ENCODE measurements at regions not wholly inside any gene's neighbourhood (a gene's known extent, or its start where the extent isn't known, plus 50 kb on each side); places are given as distances from the start of the nearest gene placed in this dataset.

DNA sequence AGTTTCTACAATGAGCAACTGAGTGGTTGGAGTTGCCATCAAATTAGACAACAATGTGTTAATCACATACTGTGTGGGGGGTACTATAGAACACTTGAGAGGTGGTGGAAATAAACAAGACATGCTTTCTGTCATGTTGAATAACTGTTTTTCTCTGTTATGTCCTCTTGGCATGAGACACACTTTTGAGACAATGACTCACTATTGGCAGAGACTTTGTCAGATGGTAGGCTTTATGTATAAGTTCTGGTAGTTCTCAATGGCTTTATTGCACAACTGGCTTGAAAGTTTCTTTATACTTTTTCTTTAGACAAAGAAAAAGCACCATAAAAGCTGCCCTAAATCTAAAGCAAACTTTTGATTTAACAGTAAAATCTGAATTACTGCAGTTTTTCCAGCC, 578.7 kb downstream of the ADCYAP1 start:
- H3K18ac ChIP-seq (ENCODE audit: low read depth in 1 of 2, low read length in 2 of 2) = no peak overlapping the region
- H3K4me3 ChIP-seq (ENCODE audit: insufficient read depth in 1 of 2, low read depth in 1 of 2, low read length in 2 of 2) = no peak overlapping the region
- H2BK12ac ChIP-seq (ENCODE audit: low read length in 2 of 2) = no peak overlapping the region
- H4K91ac ChIP-seq (ENCODE audit: low read length) = no peak overlapping the region
- no peaks in the 10 kb centered on the region for H3K4me1 ChIP-seq (ENCODE audit: control insufficient read depth, insufficient read depth, low read depth, low read length)
- no peaks in the 10 kb centered on the region for H3K36me3 ChIP-seq (ENCODE audit: control insufficient read depth in 1 of 2, insufficient read depth in 2 of 2, low read depth in 1 of 2, low read length in 2 of 2)
- no peak overlapping the region for H3K4ac ChIP-seq (ENCODE audit: low read depth in 1 of 2, low read length in 2 of 2)
- H2BK5ac ChIP-seq (ENCODE audit: low read depth, low read length, poor library complexity, severe bottlenecking) = no peak overlapping the region
- no peaks in the 10 kb centered on the region for H3K27me3 ChIP-seq (ENCODE audit: control insufficient read depth in 1 of 2, insufficient read depth in 1 of 2, low read length in 2 of 2)
- H3K9me3 ChIP-seq (ENCODE audit: control insufficient read depth, low read length) = no peaks in the 10 kb centered on the region
- no peak overlapping the region for H4K8ac ChIP-seq (ENCODE audit: low read length)
- no peaks in the 10 kb centered on the region for H3K79me1 ChIP-seq (replicated peaks; ENCODE audit: low read length, poor library complexity, severe bottlenecking)
- H2AK5ac ChIP-seq (ENCODE audit: low read length, severe bottlenecking) = no peak overlapping the region
- no peak overlapping the region for H3K14ac ChIP-seq (ENCODE audit: low read length in 2 of 2)
- no peak overlapping the region for H2BK15ac ChIP-seq (ENCODE audit: low read depth, poor library complexity, severe bottlenecking)
- no peak overlapping the region for H2BK120ac ChIP-seq (ENCODE audit: low read depth, low read length)
- no peak for DNase-seq
- H3K4me2 ChIP-seq (ENCODE audit: low read length, poor library complexity, severe bottlenecking) = no peak overlapping the region
- no peak overlapping the region for H2AFZ ChIP-seq (ENCODE audit: low read depth, low read length)
- no peak overlapping the region for H3K23ac ChIP-seq (ENCODE audit: low read length in 2 of 2)
- no peak overlapping the region for H3K27ac ChIP-seq (ENCODE audit: low read length, poor library complexity, severe bottlenecking)
- no peak overlapping the region for H3K9ac ChIP-seq (ENCODE audit: low read length)

DNA sequence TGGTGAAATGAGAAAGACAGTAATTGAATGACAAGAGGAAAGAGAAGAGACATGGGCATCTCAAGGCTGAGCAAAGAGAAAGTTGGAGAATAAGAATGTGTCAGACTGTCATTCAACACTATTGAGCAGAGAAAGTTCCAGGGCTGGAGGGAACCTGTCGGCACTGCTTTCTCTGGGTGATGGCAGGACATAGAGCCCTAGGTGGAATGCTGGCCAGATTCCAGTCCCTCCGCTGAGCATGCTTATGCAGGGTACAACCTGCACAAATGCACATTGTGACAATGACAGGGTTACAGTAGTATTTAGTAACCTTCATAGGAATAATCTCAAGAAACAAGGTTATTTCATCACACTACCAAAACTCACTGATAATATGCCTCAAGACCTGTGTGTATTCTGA, 582.8 kb downstream of the ADCYAP1 start:
- Histone ChIP-seq H3K4me1 (ENCODE audit: control insufficient read depth, insufficient read depth, low read depth, low read length) (no peaks in the 10 kb centered on the region), H3K23ac (ENCODE audit: low read length in 2 of 2) (no peak overlapping the region), H2BK120ac (ENCODE audit: low read depth, low read length) (no peak overlapping the region), H2BK5ac (ENCODE audit: low read depth, low read length, poor library complexity, severe bottlenecking) (no peak overlapping the region), H3K9ac (ENCODE audit: low read length) (no peak overlapping the region), H3K4me3 (ENCODE audit: insufficient read depth in 1 of 2, low read depth in 1 of 2, low read length in 2 of 2) (no peak overlapping the region), H3K27me3 (ENCODE audit: control insufficient read depth in 1 of 2, insufficient read depth in 1 of 2, low read length in 2 of 2) (no peaks in the 10 kb centered on the region), H4K91ac (ENCODE audit: low read length) (no peak overlapping the region), H2AK5ac (ENCODE audit: low read length, severe bottlenecking) (no peak overlapping the region), H3K18ac (ENCODE audit: low read depth in 1 of 2, low read length in 2 of 2) (no peak overlapping the region), H2BK15ac (ENCODE audit: low read depth, poor library complexity, severe bottlenecking) (no peak overlapping the region), H4K8ac (ENCODE audit: low read length) (no peak overlapping the region), H3K27ac (ENCODE audit: low read length, poor library complexity, severe bottlenecking) (no peak overlapping the region), H3K36me3 (ENCODE audit: control insufficient read depth in 1 of 2, insufficient read depth in 2 of 2, low read depth in 1 of 2, low read length in 2 of 2) (no peaks in the 10 kb centered on the region), H3K9me3 (ENCODE audit: control insufficient read depth, low read length) (no peaks in the 10 kb centered on the region), H3K14ac (ENCODE audit: low read length in 2 of 2) (no peak overlapping the region), H2BK12ac (ENCODE audit: low read length in 2 of 2) (no peak overlapping the region), H2AFZ (ENCODE audit: low read depth, low read length) (no peak overlapping the region), H3K79me1 (replicated peaks; ENCODE audit: low read length, poor library complexity, severe bottlenecking) (no peaks in the 10 kb centered on the region), H3K4me2 (ENCODE audit: low read length, poor library complexity, severe bottlenecking) (no peak overlapping the region), H3K4ac (ENCODE audit: low read depth in 1 of 2, low read length in 2 of 2) (no peak overlapping the region)
- DNase-seq = no peak
- 77% methylated on average over 2 of the region's 2 CpGs for WGBS

DNA sequence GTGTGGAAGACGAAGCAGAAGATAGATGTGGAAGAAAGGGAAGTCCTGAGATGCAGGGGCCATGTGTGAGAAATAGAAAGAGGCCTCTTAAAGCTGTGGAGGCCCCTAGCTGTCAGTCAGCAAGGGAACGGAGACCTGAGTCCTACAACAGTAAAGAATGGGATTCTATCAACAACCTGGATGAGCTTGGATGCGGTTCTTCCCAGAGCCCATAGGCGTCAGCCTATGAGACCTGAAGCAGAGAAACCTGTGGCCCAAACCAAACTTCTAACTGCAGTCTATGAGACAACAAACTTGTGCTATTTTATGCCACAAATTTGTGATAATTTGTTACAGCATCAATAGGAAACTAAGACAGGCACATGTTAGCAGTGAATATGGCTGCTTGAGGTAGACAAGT, 583.7 kb downstream of the ADCYAP1 start:
- Histone ChIP-seq H3K14ac (ENCODE audit: low read length in 2 of 2) (no peak overlapping the region), H3K27me3 (ENCODE audit: control insufficient read depth in 1 of 2, insufficient read depth in 1 of 2, low read length in 2 of 2) (no peaks in the 10 kb centered on the region), H3K9me3 (ENCODE audit: control insufficient read depth, low read length) (no peaks in the 10 kb centered on the region), H2BK15ac (ENCODE audit: low read depth, poor library complexity, severe bottlenecking) (no peak overlapping the region), H3K36me3 (ENCODE audit: control insufficient read depth in 1 of 2, insufficient read depth in 2 of 2, low read depth in 1 of 2, low read length in 2 of 2) (no peaks in the 10 kb centered on the region), H3K27ac (ENCODE audit: low read length, poor library complexity, severe bottlenecking) (no peak overlapping the region), H2AFZ (ENCODE audit: low read depth, low read length) (no peak overlapping the region), H3K4me3 (ENCODE audit: insufficient read depth in 1 of 2, low read depth in 1 of 2, low read length in 2 of 2) (no peak overlapping the region), H3K4me2 (ENCODE audit: low read length, poor library complexity, severe bottlenecking) (no peak overlapping the region), H2BK120ac (ENCODE audit: low read depth, low read length) (no peak overlapping the region), H2BK12ac (ENCODE audit: low read length in 2 of 2) (no peak overlapping the region), H4K91ac (ENCODE audit: low read length) (no peak overlapping the region), H2BK5ac (ENCODE audit: low read depth, low read length, poor library complexity, severe bottlenecking) (no peak overlapping the region), H4K8ac (ENCODE audit: low read length) (no peak overlapping the region), H3K4me1 (ENCODE audit: control insufficient read depth, insufficient read depth, low read depth, low read length) (no peaks in the 10 kb centered on the region), H2AK5ac (ENCODE audit: low read length, severe bottlenecking) (no peak overlapping the region), H3K18ac (ENCODE audit: low read depth in 1 of 2, low read length in 2 of 2) (no peak overlapping the region), H3K23ac (ENCODE audit: low read length in 2 of 2) (no peak overlapping the region), H3K4ac (ENCODE audit: low read depth in 1 of 2, low read length in 2 of 2) (no peak overlapping the region), H3K79me1 (replicated peaks; ENCODE audit: low read length, poor library complexity, severe bottlenecking) (no peaks in the 10 kb centered on the region), H3K9ac (ENCODE audit: low read length) (no peak overlapping the region)
- no peak for DNase-seq
- WGBS = 77% methylated on average over 4 of the region's 4 CpGs

DNA sequence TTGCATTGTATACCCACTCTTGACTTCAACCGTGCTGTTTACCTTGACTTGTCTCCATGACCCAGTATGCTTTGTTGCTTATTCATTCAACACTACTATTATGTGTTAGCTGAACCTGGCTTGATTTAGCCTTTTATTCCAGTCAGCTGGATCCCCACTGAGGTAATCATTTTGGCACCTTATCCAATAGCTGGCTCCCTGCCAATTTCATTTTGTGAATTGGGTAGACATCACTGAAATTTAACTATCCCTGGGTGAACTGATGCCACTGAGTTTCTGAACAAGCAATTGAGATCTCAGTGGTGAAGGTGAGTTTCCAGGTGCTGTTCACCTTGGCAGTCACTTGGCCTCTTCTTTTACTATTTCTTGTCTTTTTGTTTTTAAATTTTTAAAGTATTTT, 584.3 kb downstream of the ADCYAP1 start:
- H3K36me3 ChIP-seq (ENCODE audit: control insufficient read depth in 1 of 2, insufficient read depth in 2 of 2, low read depth in 1 of 2, low read length in 2 of 2) = no peaks in the 10 kb centered on the region
- no peak overlapping the region for H3K9ac ChIP-seq (ENCODE audit: low read length)
- no peak overlapping the region for H2AK5ac ChIP-seq (ENCODE audit: low read length, severe bottlenecking)
- no peaks in the 10 kb centered on the region for H3K79me1 ChIP-seq (replicated peaks; ENCODE audit: low read length, poor library complexity, severe bottlenecking)
- no peak overlapping the region for H2AFZ ChIP-seq (ENCODE audit: low read depth, low read length)
- no peak overlapping the region for H4K8ac ChIP-seq (ENCODE audit: low read length)
- H3K18ac ChIP-seq (ENCODE audit: low read depth in 1 of 2, low read length in 2 of 2) = no peak overlapping the region
- no peak overlapping the region for H3K4ac ChIP-seq (ENCODE audit: low read depth in 1 of 2, low read length in 2 of 2)
- no peak overlapping the region for H4K91ac ChIP-seq (ENCODE audit: low read length)
- no peaks in the 10 kb centered on the region for H3K9me3 ChIP-seq (ENCODE audit: control insufficient read depth, low read length)
- no peak overlapping the region for H2BK5ac ChIP-seq (ENCODE audit: low read depth, low read length, poor library complexity, severe bottlenecking)
- no peaks in the 10 kb centered on the region for H3K4me1 ChIP-seq (ENCODE audit: control insufficient read depth, insufficient read depth, low read depth, low read length)
- DNase-seq = no peak
- H3K27ac ChIP-seq (ENCODE audit: low read length, poor library complexity, severe bottlenecking) = no peak overlapping the region
- no peak overlapping the region for H3K4me2 ChIP-seq (ENCODE audit: low read length, poor library complexity, severe bottlenecking)
- no peak overlapping the region for H2BK15ac ChIP-seq (ENCODE audit: low read depth, poor library complexity, severe bottlenecking)
- no peak overlapping the region for H3K23ac ChIP-seq (ENCODE audit: low read length in 2 of 2)
- no peak overlapping the region for H2BK12ac ChIP-seq (ENCODE audit: low read length in 2 of 2)
- H2BK120ac ChIP-seq (ENCODE audit: low read depth, low read length) = no peak overlapping the region
- 100% methylated on average over 1 of the region's 1 CpG for WGBS
- no peak overlapping the region for H3K14ac ChIP-seq (ENCODE audit: low read length in 2 of 2)
- no peaks in the 10 kb centered on the region for H3K27me3 ChIP-seq (ENCODE audit: control insufficient read depth in 1 of 2, insufficient read depth in 1 of 2, low read length in 2 of 2)
- no peak overlapping the region for H3K4me3 ChIP-seq (ENCODE audit: insufficient read depth in 1 of 2, low read depth in 1 of 2, low read length in 2 of 2)
